Activated CD8-positive, alpha-beta memory T cell treated with anti-CD3 and anti-CD28 coated beads for 36 hours (primary cell): ENCODE measurements at regions not wholly inside any gene's neighbourhood (a gene's known extent, or its start where the extent isn't known, plus 50 kb on each side); places are given as distances from the start of the nearest gene placed in this dataset.
"Not testable (repeated sequence)": the region's sequence is repeated elsewhere in the genome, so short reads cannot be mapped to it uniquely, and the experiment has no call there.

Source experiments
- CTCF ChIA-PET: fragments of 350-600 bp; sonication (Branson Sonifier 250); formaldehyde crosslinking; loops from one replicate; lab custom pipeline; 2021; ENCODE audit warnings: antibody characterized with exemption; lab: Charles Lee
- POLR2A ChIA-PET: fragments of 350-600 bp; sonication (Branson Sonifier 250); formaldehyde crosslinking; loops from one replicate; lab custom pipeline; 2021; ENCODE audit warnings: antibody characterized with exemption; lab: Charles Lee

DNA sequence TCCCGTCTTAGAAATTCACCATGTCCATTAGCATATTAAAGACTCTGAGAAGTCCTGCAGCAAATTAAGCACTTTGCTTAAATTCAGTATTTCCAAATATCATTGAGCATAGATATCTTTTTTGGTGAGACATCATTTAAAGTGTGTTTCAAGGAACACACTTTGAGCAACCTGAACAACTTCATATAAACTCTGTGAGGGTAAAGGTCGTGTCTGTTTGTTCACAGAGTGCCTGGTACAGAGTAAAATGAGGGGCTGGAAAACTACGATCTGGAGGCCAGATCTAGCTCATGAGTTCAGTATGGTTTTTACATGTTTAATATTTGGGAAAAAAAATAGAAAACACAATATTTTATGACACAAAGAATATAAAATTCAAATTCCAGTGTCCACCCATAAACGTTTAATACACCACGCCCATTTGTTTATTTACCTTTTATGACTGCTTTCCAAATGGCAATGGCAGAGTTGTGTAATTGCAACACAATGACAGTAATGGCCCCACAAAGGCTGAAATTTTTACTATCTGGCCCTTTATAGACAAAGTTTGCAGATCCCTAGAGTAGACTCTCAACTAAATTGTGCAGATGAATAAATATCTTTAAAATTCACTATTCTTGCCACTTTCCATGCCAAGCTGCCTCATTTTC lies 67.4 kb downstream of the SNTN start:
- CTCF ChIA-PET, result no interaction called here
- POLR2A ChIA-PET, result no interaction called here

DNA sequence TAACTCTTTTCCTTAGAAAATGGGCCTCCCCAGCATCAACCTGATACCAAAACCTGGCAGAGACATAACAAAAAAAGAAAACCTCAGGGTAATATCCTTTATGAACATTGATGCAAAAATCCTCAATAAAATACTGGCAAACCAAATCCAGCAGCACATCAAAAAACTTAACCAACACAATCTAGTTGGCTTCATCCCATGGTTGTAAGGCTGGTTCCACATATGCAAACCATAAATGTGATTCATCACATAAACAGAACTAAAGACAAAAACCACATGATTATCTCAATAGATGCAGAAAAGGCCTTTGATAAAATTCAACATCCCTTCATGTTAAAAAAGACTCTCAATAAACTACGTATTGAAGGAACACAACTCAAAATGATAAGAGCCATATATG lies 68.5 kb downstream of the SNTN start:
- CTCF ChIA-PET, POLR2A ChIA-PET: not testable (repeated sequence)

DNA sequence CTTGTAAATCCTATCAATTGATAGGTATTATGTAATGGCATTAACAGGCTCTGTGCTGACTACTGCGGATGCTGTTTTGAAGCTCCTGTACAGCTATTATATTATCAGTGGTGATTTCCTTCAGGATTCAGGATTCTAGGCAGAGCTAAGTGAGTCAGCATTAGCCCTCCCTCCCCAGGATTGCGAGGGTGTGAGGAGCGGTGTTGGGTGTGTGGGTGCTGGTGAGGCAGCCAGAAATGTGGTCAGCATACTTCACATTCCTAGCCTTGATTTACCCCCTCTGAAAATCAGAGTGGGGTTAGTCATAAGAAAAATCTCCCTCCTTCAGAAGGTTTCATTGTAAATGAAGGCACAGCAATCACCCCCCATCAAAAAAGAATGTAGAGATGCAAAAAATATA lies 72.5 kb downstream of the SNTN start:
- ChIA-PET POLR2A (no interaction called here), CTCF (no interaction called here)

DNA sequence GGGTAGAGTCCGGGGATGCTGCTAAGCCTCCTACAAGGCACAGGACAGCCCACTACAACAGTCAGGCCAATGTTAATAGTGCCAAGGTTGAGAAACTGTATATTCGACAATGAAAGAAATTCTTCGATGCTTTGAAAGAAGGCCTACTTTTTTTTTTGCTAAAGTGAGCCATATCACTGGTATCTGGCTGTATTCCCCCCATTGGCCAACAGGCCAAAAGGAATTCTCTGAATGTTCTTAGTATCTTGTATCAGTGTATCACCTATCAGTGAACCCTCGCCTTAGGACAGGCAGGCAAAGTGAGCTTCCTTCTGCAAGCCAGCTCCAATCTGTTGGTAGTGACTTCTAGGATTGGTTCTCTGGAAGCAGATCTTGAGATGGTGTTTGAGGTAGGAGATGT lies 74.2 kb downstream of the SNTN start:
- ChIA-PET CTCF (no interaction called here), POLR2A (no interaction called here)

DNA sequence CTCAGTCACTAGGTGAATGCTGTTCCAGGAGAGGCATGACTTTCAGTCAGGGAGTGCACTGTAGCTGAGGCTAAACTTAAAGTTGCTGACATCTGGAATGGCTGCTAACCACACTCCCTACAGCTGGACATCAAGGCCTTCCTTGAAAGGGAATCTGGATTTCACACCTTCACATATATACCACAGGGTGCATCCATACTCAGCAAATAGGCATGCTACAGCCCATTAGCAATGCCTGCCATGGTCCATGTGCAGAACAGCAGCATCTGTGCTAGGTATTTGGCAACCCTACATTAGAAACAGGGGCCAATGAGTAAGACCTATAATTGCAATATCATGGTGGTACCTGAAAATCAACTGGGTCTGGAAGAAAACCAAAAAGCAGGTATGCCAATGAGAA lies 74.8 kb downstream of the SNTN start:
- ChIA-PET CTCF (no interaction called here), POLR2A (no interaction called here)

DNA sequence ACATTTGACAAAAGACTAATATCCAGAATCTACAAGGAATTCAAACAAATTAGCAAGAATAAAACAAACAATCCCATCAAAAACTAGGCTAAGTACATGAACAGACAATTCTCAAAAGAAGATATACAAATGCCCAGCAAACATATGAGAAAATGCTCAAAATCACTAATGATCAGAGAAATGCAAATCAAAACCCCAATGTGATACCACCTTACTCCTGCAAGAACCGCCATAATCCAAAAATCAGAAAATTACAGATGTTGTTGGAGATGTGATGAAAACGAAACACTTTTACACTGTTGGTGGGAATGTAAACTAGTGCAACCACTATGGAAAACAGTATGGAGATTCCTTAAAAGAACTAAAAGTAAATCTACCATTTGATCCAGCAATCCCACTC lies 79.4 kb downstream of the SNTN start:
- ChIA-PET POLR2A (no interaction called here), CTCF (no interaction called here)

- POLR2A ChIA-PET, CTCF ChIA-PET: not testable (repeated sequence)
Measured at GRCh38 chr3:63733278-63733677, 80.8 kb downstream of the SNTN start.

DNA sequence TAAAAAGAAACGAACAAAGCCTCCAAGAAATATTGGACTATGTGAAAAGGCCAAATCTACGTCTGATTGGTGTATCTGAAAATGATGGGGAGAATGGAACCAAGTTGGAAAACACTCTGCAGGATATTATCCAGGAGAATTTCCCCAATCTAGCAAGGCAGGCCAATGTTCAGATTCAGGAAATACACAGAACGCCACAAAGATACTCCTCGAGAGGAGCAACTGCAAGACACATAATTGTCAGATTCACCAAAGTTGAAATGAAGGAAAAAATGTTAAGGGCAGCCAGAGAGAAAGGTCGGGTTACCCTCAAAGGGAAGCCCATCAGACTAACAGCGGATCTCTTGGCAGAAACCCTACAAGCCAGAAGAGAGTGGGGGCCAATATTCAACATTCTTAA lies 82.2 kb downstream of the SNTN start:
- POLR2A ChIA-PET, CTCF ChIA-PET: not testable (repeated sequence)

DNA sequence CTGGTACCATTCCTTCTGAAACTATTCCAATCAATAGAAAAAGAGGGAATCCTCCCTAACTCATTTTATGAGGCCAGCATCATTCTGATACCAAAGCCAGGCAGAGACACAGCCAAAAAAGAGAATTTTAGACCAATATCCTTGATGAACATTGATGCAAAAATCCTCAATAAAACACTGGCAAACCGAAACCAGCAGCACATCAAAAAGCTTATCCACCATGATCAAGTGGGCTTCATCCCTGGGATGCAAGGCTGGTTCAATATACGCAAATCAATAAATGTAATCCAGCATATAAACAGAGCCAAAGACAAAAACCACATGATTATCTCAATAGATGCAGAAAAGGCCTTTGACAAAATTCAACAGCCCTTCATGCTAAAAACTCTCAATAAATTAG lies 82.3 kb upstream of the C3orf49 start:
- POLR2A ChIA-PET, CTCF ChIA-PET: not testable (repeated sequence)

GRCh38 chr3:63738577-63738976 lies 80.5 kb upstream of the C3orf49 start:
- CTCF ChIA-PET, POLR2A ChIA-PET: not testable (repeated sequence)

DNA sequence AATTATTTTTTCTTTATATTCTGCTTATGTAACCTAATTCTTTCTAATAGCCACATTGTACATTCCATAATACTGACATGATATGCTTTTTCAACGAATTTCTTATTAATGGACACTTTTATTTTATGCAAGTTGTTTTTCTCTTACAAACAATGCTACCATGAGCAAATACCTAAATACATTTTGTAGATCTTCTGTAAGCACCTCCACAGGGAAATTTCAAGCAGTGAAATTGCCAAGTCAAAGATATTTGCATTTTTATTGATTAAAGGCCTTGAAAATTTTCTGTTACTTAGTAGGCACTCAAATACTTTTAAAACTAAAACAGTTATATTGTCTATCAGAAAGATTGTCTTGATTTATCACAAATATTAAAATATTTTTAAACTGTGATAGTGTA lies 79.6 kb upstream of the C3orf49 start:
- ChIA-PET CTCF (no interaction called here), POLR2A (no interaction called here)

DNA sequence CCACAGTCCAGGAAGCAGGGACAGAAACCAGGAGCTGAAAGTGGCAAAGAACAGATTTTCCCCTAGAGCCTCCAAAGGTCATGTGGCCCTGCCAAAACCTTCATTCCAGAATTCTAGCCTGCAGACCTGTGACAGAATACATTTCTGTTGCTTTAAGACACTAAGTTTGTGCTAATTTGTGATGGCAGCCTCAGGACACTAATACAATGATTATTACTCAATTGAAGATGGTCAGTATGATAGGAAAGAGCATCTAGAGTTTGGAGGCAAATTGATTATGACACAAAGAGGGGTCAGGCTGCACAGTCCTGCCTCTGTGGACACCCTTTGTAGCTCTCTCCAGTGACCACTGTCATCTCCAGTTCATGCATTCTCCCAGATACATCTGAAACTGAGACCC lies 79.0 kb upstream of the C3orf49 start:
- ChIA-PET POLR2A (no interaction called here), CTCF (no interaction called here)

DNA sequence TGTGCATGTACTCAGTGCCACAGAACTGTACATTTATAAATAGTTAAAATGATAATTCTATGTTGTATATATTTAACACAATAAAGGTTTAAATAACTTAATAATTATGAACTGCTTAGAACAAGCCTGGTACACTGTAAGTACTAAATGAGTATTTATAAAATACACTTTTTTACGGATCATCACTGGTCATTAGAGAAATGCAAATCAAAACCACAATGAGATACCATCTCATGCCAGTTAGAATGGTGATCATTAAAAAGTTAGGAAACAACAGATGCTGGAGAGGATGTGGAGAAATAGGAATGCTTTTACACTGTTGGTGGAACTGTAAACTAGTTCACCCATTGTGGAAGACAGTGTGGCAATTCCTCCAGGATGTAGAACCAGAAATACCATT lies 74.4 kb upstream of the C3orf49 start:
- CTCF ChIA-PET, POLR2A ChIA-PET: not testable (repeated sequence)

DNA sequence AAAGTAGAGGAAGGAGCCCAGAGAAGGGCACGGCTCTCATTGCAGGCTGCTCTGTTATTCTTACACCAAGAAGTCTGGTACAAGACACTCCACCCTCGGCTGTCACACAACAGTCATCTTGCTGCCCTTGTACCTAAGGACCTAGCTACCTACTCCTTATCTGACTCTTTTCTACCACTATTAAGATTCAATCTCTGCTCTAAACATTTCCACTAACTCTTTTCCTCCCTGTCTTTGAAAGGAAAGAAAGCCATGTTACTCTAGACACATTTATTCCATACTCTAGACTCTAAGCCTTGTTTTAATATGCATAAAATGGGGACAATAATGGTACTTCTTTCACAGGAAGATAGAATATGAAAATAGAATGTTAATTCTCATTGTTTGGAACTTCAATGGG lies 73.3 kb upstream of the C3orf49 start:
- POLR2A ChIA-PET, result no interaction called here
- CTCF ChIA-PET, result no interaction called here

DNA sequence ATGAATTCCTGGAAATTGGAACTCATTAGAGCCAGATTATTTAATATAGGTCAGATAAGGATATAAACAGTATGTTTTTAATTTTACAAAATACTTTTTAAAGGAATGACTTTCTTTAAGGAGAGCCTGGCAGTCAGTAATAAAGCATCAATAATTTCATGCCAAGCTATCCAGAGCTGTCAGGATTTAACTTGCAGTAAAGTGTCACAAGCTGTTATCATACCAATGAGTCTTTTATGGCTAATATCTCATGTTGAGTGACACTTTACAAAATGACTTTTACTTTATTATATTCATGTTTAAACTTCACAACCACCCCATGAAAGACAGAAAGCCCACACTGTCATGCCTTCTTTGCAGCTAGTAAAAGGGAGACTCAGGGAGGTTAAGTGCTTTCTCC lies 72.9 kb upstream of the C3orf49 start:
- CTCF ChIA-PET, result no interaction called here
- POLR2A ChIA-PET, result no interaction called here

DNA sequence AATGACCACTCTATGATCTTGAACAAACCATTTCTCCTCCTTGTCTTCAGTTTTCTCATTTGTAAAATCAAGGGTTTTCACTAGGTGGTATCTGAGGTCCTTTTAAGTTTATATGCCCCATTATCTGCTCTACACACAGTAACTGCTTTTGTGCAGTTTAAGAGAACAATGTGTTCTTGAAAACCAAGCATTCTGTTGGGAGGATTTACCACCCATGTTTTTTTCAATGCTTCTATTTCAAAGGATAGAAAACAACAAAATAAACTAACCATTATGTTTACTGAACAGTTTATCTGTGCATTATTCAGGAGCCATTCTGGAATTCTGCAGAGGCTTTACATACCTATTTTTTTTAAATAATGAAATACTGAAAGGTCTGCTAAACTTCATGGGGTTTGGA lies 67.6 kb upstream of the C3orf49 start:
- POLR2A ChIA-PET, result no interaction called here
- CTCF ChIA-PET, result no interaction called here

- POLR2A ChIA-PET, result no interaction called here
- CTCF ChIA-PET, result no interaction called here
Measured at GRCh38 chr3:63753567-63753966, 65.5 kb upstream of the C3orf49 start.

DNA sequence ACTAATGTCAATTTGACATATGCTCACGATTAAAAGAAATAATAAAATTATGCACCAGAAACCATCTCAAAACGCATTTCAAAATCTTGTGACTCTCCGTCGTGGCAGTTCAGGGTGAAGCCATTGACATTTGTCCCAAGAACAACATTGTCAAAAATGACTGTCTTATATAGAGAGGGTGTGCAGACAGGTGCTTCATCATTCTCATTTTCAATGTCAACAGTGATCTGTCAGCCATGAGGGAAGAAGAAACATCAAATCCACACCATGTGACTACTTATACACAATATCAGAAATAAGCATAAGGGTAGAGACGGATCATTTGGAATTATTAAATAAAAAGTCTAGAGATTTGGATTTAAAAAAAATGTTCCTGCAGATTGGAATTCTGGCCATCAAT lies 65.1 kb upstream of the C3orf49 start:
- ChIA-PET POLR2A (no interaction called here), CTCF (no interaction called here)

DNA sequence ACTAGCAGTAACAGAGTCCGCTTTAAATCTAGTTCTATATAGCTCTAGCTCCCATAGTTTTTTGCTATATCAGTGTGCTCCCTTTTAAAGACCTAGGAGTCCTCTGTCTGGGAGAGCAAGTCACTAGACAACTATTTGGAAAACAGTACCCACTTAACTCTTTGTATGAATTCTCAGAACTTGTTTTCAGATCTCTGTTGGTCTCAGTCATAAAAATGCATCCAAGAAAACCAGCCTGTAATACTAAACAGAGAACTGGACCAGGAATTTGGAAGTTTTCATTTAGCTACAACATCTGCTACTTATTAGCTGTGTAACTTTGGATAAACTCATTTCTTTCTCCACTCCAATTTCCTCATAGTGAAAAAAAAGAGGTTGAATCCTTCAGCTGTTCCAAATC lies 56.9 kb upstream of the C3orf49 start:
- ChIA-PET CTCF (no interaction called here), POLR2A (no interaction called here)

- ChIA-PET POLR2A (no interaction called here), CTCF (no interaction called here)
Measured at GRCh38 chr3:63762934-63763550, 56.1 kb upstream of the C3orf49 start.

DNA sequence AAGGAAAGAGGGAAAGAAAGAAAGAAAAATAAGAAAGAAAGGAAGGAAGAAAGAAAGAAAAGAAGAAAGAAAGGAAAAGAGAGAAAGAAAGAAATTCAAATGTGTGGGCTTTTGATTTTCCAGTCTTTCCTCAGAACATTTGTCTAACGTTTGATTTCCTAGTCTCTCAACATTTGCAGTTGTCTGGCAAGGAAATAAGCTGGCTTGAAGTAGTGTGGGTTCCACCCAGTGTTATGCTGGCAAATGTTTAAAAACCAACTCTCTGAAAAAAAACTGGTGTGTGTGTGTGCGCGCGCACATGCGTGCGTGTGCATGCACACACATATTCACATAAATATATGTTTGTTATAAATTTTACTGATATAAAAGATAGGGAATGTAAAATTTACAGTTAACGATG lies 54.6 kb upstream of the C3orf49 start:
- POLR2A ChIA-PET, result no interaction called here
- CTCF ChIA-PET, result interaction anchor here (0.5 kb wide), 1 partner anchor 1801 kb away, joined by 3 read pairs; no protein-coding TSS in a partner anchor

- CTCF ChIA-PET, result no interaction called here
- POLR2A ChIA-PET, result no interaction called here
Measured at GRCh38 chr3:63766261-63766660, 52.8 kb upstream of the C3orf49 start.
